ENCODE measurements at regions not wholly inside any gene's neighbourhood (a gene's known extent, or its start where the extent isn't known, plus 50 kb on each side); places are given as distances from the start of the nearest gene placed in this dataset.

- DNase-seq (ENCODE audit: low read depth in 2 of 2) = no peak
These were observed 117.5 kb downstream of the OR13A1 start for GRCh38 chr10:45197816-45198485.

GRCh38 chr10:45198486-45199204, 116.8 kb downstream of the OR13A1 start:
- DNase-seq (ENCODE audit: low read depth in 2 of 2) = no peak

- DNase-seq (ENCODE audit: low read depth in 2 of 2) = no peak
These were observed 116.1 kb downstream of the OR13A1 start for GRCh38 chr10:45199205-45199740.

GRCh38 chr10:45201271-45201670, 114.1 kb downstream of the OR13A1 start:
- DNase-seq (ENCODE audit: low read depth in 2 of 2) = no peak

GRCh38 chr10:45202242-45202641, 113.2 kb downstream of the OR13A1 start:
- no peak for DNase-seq (ENCODE audit: low read depth in 2 of 2)

GRCh38 chr10:45204954-45205775, 110.2 kb downstream of the OR13A1 start:
- DNase-seq (ENCODE audit: low read depth in 2 of 2) = no peak

- DNase-seq (ENCODE audit: low read depth in 2 of 2) = no peak
These were observed 105.5 kb downstream of the OR13A1 start for GRCh38 chr10:45209888-45210287.

GRCh38 chr10:45211576-45211975, 103.8 kb downstream of the OR13A1 start:
- no peak for DNase-seq (ENCODE audit: low read depth in 2 of 2)

GRCh38 chr10:45219416-45219815, 96.0 kb downstream of the OR13A1 start:
- DNase-seq (ENCODE audit: low read depth in 2 of 2) = no peak

GRCh38 chr10:45220931-45221330, 94.5 kb downstream of the OR13A1 start:
- DNase-seq (ENCODE audit: low read depth in 2 of 2) = no peak

GRCh38 chr10:45224219-45224841, 91.1 kb downstream of the OR13A1 start:
- DNase-seq (ENCODE audit: low read depth in 2 of 2) = no peak

GRCh38 chr10:45227042-45227441, 88.4 kb downstream of the OR13A1 start:
- no peak for DNase-seq (ENCODE audit: low read depth in 2 of 2)

- DNase-seq (ENCODE audit: low read depth in 2 of 2) = no peak
These were observed 88.0 kb downstream of the OR13A1 start for GRCh38 chr10:45227456-45227855.

- DNase-seq (ENCODE audit: low read depth in 2 of 2) = no peak
These were observed 85.6 kb downstream of the OR13A1 start for GRCh38 chr10:45229823-45230222.

- DNase-seq (ENCODE audit: low read depth in 2 of 2) = peak; percentile 13 to 25
These were observed 80.1 kb downstream of the OR13A1 start for GRCh38 chr10:45235260-45235769.

- DNase-seq (ENCODE audit: low read depth in 2 of 2) = no peak
These were observed 79.6 kb downstream of the OR13A1 start for GRCh38 chr10:45235798-45236220.

GRCh38 chr10:45238896-45239295, 76.5 kb downstream of the OR13A1 start:
- no peak for DNase-seq (ENCODE audit: low read depth in 2 of 2)

GRCh38 chr10:45239642-45240041, 75.8 kb downstream of the OR13A1 start:
- DNase-seq (ENCODE audit: low read depth in 2 of 2) = no peak

GRCh38 chr10:45241865-45242520, 73.4 kb downstream of the OR13A1 start:
- no peak for DNase-seq (ENCODE audit: low read depth in 2 of 2)

- no peak for DNase-seq (ENCODE audit: low read depth in 2 of 2)
These were observed 72.1 kb downstream of the OR13A1 start for GRCh38 chr10:45243261-45243660.

GRCh38 chr10:45246522-45246921, 68.9 kb downstream of the OR13A1 start:
- DNase-seq (ENCODE audit: low read depth in 2 of 2) = no peak
